H9 (cell line): ENCODE measurements at regions not wholly inside any gene's neighbourhood (a gene's known extent, or its start where the extent isn't known, plus 50 kb on each side); places are given as distances from the start of the nearest gene placed in this dataset.

Source experiments
- DNase-seq: peaks from one replicate; pipeline ENCODE4 v3.0.0-alpha.2; 2017
- H2AFZ ChIP-seq: one replicate; pipeline ENCODE4 v1.6.1; 2013; ENCODE audit warnings: mild to moderate bottlenecking, low read length, control low read depth, moderate library complexity
- H2AK5ac ChIP-seq: 2 replicates; pipeline ENCODE4 v1.6.1; 2013; ENCODE audit warnings: low read length, control low read depth, mixed read lengths; ENCODE audit not compliant: insufficient read length
- H2BK120ac ChIP-seq: one replicate; pipeline ENCODE4 v1.6.1; 2013; ENCODE audit warnings: low read depth, mild to moderate bottlenecking, low read length, control low read depth, inconsistent platforms; ENCODE audit not compliant: poor library complexity, severe bottlenecking
- H2BK12ac ChIP-seq: 2 replicates; pipeline ENCODE4 v1.6.1; 2013; ENCODE audit warnings: low read length, control low read depth, mixed read lengths, low read depth; ENCODE audit not compliant: insufficient read length
- H2BK15ac ChIP-seq: 2 replicates; pipeline ENCODE4 v1.6.1; 2013; ENCODE audit warnings: low read depth, low read length, control low read depth
- H2BK20ac ChIP-seq: one replicate; pipeline ENCODE4 v1.6.1; 2013; ENCODE audit warnings: low read depth, mild to moderate bottlenecking, low read length, control low read depth, inconsistent platforms; ENCODE audit not compliant: poor library complexity, severe bottlenecking
- H2BK5ac ChIP-seq: 2 replicates; pipeline ENCODE4 v1.6.1; 2013; ENCODE audit warnings: low read length, control low read depth, mixed read lengths; ENCODE audit not compliant: insufficient read length
- H3K14ac ChIP-seq: 2 replicates; pipeline ENCODE4 v1.6.1; 2013; ENCODE audit warnings: low read length, control low read depth; ENCODE audit not compliant: insufficient read depth
- H3K18ac ChIP-seq: 2 replicates; pipeline ENCODE4 v1.6.1; 2013; ENCODE audit warnings: low read depth, mild to moderate bottlenecking, mixed read lengths, low read length, control low read depth; ENCODE audit not compliant: insufficient read length
- H3K23ac ChIP-seq: 2 replicates; pipeline ENCODE4 v1.6.1; 2013; ENCODE audit warnings: low read length, control low read depth, mixed read lengths, low read depth; ENCODE audit not compliant: insufficient read length
- H3K23me2 ChIP-seq: 2 replicates; pipeline ENCODE4 v1.6.1; 2013; ENCODE audit warnings: low read depth, mild to moderate bottlenecking, mixed read lengths, low read length, control low read depth; ENCODE audit not compliant: insufficient read length, poor library complexity, severe bottlenecking
- H3K27ac ChIP-seq: 2 replicates; pipeline ENCODE4 v1.5.1; 2013; ENCODE audit warnings: low read length, control low read depth, mixed read lengths, low read depth; ENCODE audit not compliant: insufficient read length
- H3K27me3 ChIP-seq: 2 replicates; pipeline ENCODE4 v1.6.1; 2013; ENCODE audit warnings: low read length, control low read depth, inconsistent platforms; ENCODE audit not compliant: insufficient read depth
- H3K4ac ChIP-seq: 2 replicates; pipeline ENCODE4 v1.6.1; 2013; ENCODE audit warnings: low read depth, mild to moderate bottlenecking, control low read depth, inconsistent platforms, low read length, moderate library complexity
- H3K4me1 ChIP-seq: 2 replicates; pipeline ENCODE4 v1.6.1; 2013; ENCODE audit warnings: low read length, control low read depth, inconsistent platforms; ENCODE audit not compliant: insufficient read depth
- H3K4me2 ChIP-seq: 2 replicates; pipeline ENCODE4 v1.6.1; 2013; ENCODE audit warnings: low read length, control low read depth, mixed read lengths; ENCODE audit not compliant: insufficient read length, insufficient read depth
- H3K56ac ChIP-seq: 2 replicates; pipeline ENCODE4 v1.6.1; 2013; ENCODE audit warnings: low read depth, mild to moderate bottlenecking, mixed read lengths, low read length, control low read depth; ENCODE audit not compliant: insufficient read length
- H3K79me1 ChIP-seq: 2 replicates; pipeline ENCODE4 v1.6.1; 2013; ENCODE audit warnings: low read depth, mild to moderate bottlenecking, moderate library complexity, low read length, control low read depth, inconsistent platforms; ENCODE audit not compliant: insufficient read depth, poor library complexity, severe bottlenecking
- H3K79me2 ChIP-seq: 2 replicates; pipeline ENCODE4 v1.6.1; 2013; ENCODE audit warnings: low read length, control low read depth, inconsistent platforms; ENCODE audit not compliant: insufficient read depth
- H3K9ac ChIP-seq: 2 replicates; pipeline ENCODE4 v1.6.1; 2013; ENCODE audit warnings: low read length, control low read depth, mixed read lengths; ENCODE audit not compliant: insufficient read length; ENCODE audit errors: extremely low read depth
- H3K9me3 ChIP-seq: one replicate; pipeline ENCODE4 v1.6.1; 2013; ENCODE audit warnings: low read depth, low read length, inconsistent platforms; ENCODE audit not compliant: control insufficient read depth
- H3T11ph ChIP-seq: one replicate; pipeline ENCODE4 v1.6.1; 2013; ENCODE audit warnings: mild to moderate bottlenecking, low read length, control low read depth, inconsistent platforms
- H4K20me1 ChIP-seq: one replicate; pipeline ENCODE4 v1.6.1; 2013; ENCODE audit not compliant: control insufficient read depth, insufficient read length, insufficient read depth
- H4K5ac ChIP-seq: 2 replicates; pipeline ENCODE4 v1.6.1; 2013; ENCODE audit warnings: low read depth, mild to moderate bottlenecking, mixed read lengths, low read length, control low read depth; ENCODE audit not compliant: insufficient read length
- H4K8ac ChIP-seq: replicated peaks from 2 replicates; pipeline ENCODE4 v1.6.1; 2013; ENCODE audit warnings: low read length, control low read depth, mixed read lengths, low read depth; ENCODE audit not compliant: insufficient read length
- H4K91ac ChIP-seq: 2 replicates; pipeline ENCODE4 v1.6.1; 2013; ENCODE audit warnings: low read depth, mild to moderate bottlenecking, moderate library complexity, mixed read lengths, low read length, control low read depth; ENCODE audit not compliant: insufficient read length
- H3K27ac Mint-ChIP-seq, 3 experiments: 2 replicates in 2 of 3; 3 replicates in 1 of 3; pipeline ENCODE4 v1.8.0; 2020 to 2021; ENCODE audit warnings: mixed read lengths in 3 of 3, mild to moderate bottlenecking in 1 of 3, moderate library complexity in 1 of 3
- H3K27me3 Mint-ChIP-seq: 2 replicates; pipeline ENCODE4 v1.8.0; 2021; ENCODE audit warnings: low read depth, mild to moderate bottlenecking, moderate library complexity, mixed read lengths
- H3K36me3 Mint-ChIP-seq, 3 experiments: 2 replicates in 2 of 3; 3 replicates in 1 of 3; pipeline ENCODE4 v1.8.0; 2020 to 2021; ENCODE audit warnings: low read depth in 3 of 3, mixed read lengths in 3 of 3; ENCODE audit not compliant: insufficient read depth in 1 of 3
- H3K4me1 Mint-ChIP-seq, 2 experiments: 2 replicates each; pipeline ENCODE4 v1.8.0; 2020; ENCODE audit warnings: mixed read lengths in 2 of 2
- H3K4me3 Mint-ChIP-seq, 2 experiments: 2 replicates in 1 of 2; 3 replicates in 1 of 2; pipeline ENCODE4 v1.8.0; 2020 to 2021; ENCODE audit warnings: mild to moderate bottlenecking in 2 of 2, mixed read lengths in 2 of 2, moderate library complexity in 1 of 2
- H3K9me3 Mint-ChIP-seq, 2 experiments: 2 replicates in 1 of 2; 3 replicates in 1 of 2; pipeline ENCODE4 v1.8.0; 2020; ENCODE audit warnings: mild to moderate bottlenecking in 2 of 2, mixed read lengths in 2 of 2, moderate library complexity in 1 of 2
- CTCF ChIP-seq: fragments of 200-600 bp; sonication (generic); conservative IDR thresholded peaks from 3 replicates; pipeline ENCODE4 v1.8.0; 2021; ENCODE audit warnings: antibody characterized with exemption, mild to moderate bottlenecking
- WGBS: extraction: QIAGEN DNeasy Blood & Tissue Kit; methylation state at CpG from one replicate; pipeline ENCODE4 v1.1.7; 2013; ENCODE audit warnings: missing lambda C conversion rate, low lambda C conversion rate, mixed read lengths; ENCODE audit not compliant: insufficient read length; ENCODE audit errors: extremely low coverage; 5-methylcytosine and 5-hydroxymethylcytosine counted together

- H3K4me1 Mint-ChIP-seq, result peaks cover 8 to 11% of the 10 kb centered on the region in 2 experiments
Measured at GRCh38 chr11:127238321-127238720, 237.8 kb upstream of the KIRREL3 start.

More at GRCh38 chr11:127238321-127238720, 237.8 kb upstream of the KIRREL3 start:
- H3K14ac ChIP-seq, result no peak overlapping the region
- H3K27ac ChIP-seq, result no peak overlapping the region
- no peaks in the 10 kb centered on the region for H3K23me2 ChIP-seq
- no peak overlapping the region for H2BK20ac ChIP-seq
- no peak overlapping the region for H2BK120ac ChIP-seq
- H3K18ac ChIP-seq, result no peak overlapping the region
- Mint-ChIP-seq H3K36me3 (no peaks in the 10 kb centered on the region), H3K4me3 (no peak overlapping the region), H3K27me3 (no peaks in the 10 kb centered on the region), H3K9me3 (no peaks in the 10 kb centered on the region), H3K27ac (no peak overlapping the region; a peak in 1 of 7 replicates)
- DNase-seq, result no peak
- no peak overlapping the region for H3K23ac ChIP-seq
- no CpG with 5 or more reads among the region's 4 CpGs for WGBS
- no peak overlapping the region for H3T11ph ChIP-seq
- no peak overlapping the region for H3K4me2 ChIP-seq
- no peaks in the 10 kb centered on the region for H3K27me3 ChIP-seq
- H2BK5ac ChIP-seq, result no peak overlapping the region
- H2BK12ac ChIP-seq, result no peak overlapping the region
- no peaks in the 10 kb centered on the region for H3K79me1 ChIP-seq
- H4K8ac ChIP-seq, result no peak overlapping the region
- H4K91ac ChIP-seq, result no peak overlapping the region
- H2AK5ac ChIP-seq, result no peak overlapping the region
- H3K4ac ChIP-seq, result no peak overlapping the region
- no peaks in the 10 kb centered on the region for H4K20me1 ChIP-seq
- H2BK15ac ChIP-seq, result no peak overlapping the region
- no peak overlapping the region for H3K56ac ChIP-seq
- no peaks in the 10 kb centered on the region for H3K79me2 ChIP-seq
- H3K9me3 ChIP-seq, result no peaks in the 10 kb centered on the region
- TF ChIP-seq CTCF, result no peak
- H3K4me1 ChIP-seq, result no peaks in the 10 kb centered on the region
- H3K9ac ChIP-seq, result no peak overlapping the region
- no peak overlapping the region for H2AFZ ChIP-seq
- H4K5ac ChIP-seq, result no peak overlapping the region
